NCI-H345 treated with DMSO at 0.1 percent for 48 hours (cell line): ENCODE measurements at regions not wholly inside any gene's neighbourhood (a gene's known extent, or its start where the extent isn't known, plus 50 kb on each side); places are given as distances from the start of the nearest gene placed in this dataset.
"Not testable (repeated sequence)": the region's sequence is repeated elsewhere in the genome, so short reads cannot be mapped to it uniquely, and the experiment has no call there.

Experiments
- DNase-seq: peaks from one replicate; lab custom pipeline; 2025; ENCODE audit not compliant: unreplicated experiment; lab: John Stamatoyannopoulos, UW

DNA sequence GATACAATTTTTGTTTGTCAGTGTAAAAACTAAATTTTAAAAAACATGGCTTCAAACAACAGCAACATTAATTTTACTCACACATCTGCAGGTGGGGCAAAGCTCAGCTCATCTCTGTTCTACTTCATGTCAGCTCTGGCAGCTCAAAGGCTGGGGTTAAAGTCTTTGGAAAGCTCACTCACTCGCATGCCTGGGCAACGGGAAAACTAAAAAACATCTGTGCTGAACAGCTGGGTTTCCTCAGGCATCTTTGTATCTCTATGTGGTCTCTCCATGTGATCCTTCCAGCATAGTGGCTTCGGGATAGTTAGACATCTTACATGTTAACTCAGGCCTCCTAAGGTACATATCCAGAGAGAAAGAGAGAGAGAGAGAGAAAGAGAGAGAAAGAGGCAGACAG is 499.6 kb downstream of the RFPL4B start:
- DNase-seq: no peak

DNA sequence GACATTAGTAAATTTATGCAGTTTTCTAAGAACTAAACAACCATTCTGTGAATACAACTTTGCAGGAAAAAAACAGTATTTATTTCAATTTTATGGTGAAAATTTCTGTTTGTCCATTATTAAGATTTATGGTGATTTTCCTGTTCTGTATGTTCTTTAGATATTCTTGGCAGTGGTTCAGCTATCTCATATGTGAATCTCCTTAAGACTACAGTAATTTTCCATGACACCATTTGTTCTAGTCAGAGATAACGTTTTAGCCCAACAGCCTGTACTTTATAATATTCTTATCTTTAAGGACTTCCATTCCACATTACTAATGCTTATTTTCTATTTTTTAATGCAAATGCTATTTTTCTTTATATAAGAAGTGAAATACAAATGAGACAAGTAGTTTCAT is 504.0 kb downstream of the RFPL4B start:
- no peak for DNase-seq

DNA sequence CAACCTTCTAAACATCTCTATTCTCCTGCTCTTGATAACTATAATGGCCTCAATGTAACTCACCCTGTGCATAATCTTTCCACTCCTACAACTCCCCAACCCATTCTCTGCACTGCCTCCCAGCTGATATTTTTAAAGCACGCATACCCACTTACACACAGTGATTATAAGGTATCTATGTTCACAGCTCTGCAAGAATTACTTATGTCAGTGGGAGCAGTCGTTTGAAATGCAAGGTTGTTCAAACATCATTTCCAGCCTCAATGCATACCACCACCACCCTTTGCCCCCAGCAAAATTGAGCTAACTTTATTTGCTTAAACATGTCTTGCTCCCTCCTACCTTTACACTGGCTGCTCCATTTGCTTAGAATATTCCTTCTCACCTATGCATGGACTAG is 506.0 kb downstream of the RFPL4B start:
- no peak for DNase-seq

DNA sequence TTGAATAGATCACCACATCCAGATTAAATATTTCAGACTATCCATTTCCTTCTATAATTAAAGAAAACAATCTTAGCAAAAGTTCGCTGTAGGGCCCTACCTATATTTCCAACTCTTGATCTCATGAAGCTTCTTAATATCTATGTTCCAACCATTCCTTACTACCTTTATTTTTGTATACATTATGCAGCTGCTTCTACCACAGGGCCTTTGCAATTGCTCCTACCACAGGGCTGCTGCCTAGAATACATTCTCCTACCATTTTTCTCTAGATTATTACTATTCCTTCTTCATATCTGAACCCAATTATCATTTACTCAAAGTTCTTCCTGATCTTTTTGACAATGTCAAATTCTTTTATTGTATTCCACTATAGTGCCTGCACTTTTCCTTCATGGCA is 516.6 kb downstream of the RFPL4B start:
- DNase-seq: no peak

DNA sequence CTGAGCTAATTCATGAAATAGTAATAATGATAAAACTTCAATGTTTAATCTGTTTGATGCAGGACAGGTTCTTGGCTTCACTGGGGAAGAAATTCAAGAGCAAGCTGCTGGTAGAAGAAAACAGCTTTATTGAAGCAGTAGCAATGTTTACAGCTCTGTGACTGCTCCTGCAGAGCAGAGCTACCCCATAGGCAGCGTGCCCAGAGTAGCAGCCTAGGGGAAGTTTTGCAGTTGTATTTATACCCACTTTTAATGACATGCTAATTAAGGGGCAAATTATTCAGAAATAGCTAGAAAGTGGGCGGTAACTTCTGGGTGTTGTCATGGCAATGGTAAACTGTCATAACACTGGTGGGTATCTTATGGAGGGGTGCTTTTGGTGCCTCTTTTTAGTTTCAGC is 518.0 kb downstream of the RFPL4B start:
- DNase-seq: no peak

DNA sequence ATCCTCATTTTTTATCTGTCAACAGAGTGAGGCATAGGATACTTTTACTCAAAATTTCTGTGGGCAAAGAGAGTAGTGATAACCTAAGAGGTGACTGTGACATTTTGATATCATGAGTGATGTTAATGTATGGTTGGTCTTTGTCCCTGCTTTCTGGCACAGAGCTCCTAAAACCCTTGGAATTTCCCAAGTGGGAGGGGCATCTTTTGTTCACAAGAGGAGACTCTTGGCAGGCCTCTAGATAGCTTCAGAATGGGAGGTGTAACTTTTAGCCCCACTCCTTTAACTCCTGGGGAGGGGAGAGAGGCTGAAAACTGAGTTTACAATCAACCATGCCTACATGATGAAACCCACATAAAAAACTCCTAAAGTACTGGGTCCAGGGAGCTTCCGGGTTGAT is 527.8 kb downstream of the RFPL4B start:
- no peak for DNase-seq

DNA sequence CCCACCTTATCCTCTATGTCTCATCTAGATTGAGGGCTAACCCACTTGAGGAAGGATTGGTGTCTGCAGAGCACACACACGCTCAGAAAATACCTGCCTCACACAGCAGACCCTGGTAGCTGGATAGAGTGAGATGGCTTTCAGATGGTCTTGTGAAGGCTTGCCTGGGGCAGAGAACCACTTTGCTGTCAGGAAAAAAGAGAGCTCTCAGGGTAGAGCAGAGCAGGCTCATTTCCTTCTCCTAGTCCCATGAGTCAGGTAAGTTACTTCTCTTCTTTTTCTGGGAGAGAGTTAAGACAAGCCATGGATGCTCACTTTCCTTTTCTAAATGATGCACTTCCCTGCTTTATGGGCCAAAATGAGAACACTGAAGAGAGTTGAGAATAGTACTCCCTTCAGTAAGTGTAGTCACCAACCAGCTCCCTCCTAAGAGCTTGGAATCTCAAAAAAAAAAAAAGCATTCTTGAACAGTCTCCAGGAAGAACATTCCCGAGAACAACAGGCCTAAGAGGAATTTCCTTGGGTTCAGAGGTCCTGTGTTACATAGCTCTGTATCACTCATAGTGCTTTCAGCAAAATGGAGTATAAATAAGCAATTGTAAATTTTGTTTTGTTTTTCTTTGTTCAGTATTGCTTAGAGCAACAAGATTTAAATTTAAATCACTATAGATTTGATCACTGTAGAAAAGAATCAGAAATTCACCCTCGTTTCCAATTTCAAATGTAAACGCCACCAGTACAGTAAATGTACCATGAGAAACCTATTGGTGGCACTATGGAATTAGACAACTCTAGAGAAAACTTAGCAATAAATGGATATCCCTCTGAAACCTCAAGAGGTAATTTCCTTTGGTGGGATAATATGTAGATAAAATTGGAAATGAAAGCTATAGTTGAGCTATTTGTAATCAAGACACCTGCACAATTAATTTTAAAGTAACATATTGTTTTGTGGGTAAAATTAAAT is 530.3 kb downstream of the RFPL4B start:
- DNase-seq: no peak

DNA sequence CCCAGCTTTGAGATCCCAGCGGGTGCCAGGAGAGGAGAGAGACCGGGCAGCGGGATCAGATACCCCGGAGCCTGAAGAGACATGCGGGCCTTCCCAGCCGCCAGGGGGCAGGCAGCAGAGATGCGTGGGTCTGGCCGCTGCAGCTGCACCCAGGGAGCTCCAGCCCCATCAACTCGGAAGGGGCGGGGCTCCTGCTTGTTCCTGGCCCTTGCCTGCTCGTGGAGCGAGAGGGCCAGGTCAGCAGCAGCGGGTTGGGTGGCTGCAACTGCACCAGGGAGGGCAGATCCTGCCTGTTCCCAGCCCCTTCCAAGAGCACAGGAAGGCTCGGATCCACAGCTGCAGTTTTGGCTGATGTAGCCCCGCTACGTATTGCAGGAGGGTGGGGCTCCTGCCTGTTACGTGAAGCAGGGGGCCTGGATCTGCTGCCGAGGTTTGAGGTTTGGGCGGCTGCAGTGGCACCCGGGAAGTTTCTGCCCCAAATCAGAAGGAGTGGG is 532.8 kb downstream of the RFPL4B start:
- no peak for DNase-seq

DNA sequence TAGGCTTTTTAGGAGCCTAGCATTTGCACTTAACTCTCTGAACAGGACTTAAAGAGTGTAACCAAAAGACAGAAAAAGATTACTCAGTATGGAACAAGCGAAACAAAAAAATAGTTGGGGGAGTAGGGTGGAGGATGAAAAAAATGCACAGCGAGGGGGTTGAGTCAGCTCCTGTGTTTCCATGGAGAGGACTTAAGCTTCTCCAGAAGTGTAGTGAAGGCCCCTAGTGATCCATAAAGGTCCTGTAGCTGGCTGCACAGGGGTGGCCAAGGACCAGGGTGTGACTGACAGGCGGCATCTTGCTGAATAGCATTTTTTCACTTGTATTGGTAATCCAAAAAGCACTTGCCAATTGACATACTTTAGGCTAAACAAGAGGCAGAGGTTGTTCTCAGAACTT is 533.9 kb downstream of the RFPL4B start:
- DNase-seq: no peak

DNA sequence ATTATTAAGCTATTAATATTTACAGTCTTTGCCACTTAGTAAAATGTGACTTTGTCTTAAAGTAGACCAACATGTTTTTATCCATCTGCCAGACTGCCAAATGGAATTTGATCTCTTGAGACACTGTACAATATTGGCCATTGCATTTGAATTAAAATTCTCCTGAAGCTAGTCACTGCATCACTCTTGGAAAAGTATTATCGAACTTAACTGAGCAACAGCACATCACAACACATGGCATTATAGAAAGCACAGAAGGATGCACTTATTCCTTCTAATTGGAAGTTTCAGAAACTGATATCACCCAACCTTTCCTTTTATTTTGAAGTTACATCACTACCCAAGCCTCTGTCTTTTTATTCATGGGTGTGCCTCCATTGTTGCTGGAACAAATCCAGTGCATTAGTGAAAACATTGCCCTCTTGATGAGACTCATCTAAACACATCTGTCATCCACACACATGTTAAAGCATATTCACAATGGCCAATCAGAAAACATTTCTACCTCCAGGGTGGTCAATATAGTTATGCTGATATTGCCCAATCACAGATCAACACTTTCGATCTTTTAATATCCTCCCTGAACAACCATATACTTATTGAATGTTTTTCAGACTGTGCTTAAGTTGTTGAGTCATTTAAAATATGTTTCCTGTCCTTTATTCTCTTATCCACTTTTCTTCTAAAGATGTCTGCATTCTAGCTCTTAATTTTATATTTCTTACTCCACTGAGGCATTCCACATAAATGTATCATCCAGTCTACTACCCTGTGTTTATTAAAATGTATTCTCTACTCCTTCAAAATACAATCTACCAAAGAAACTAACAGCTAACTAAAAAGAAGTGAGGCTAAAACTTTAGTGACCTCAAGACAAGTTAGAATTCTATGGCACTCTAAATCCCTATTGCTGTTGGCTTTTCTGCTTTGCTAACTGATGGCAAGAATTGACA is 535.0 kb downstream of the RFPL4B start:
- DNase-seq: no peak

DNA sequence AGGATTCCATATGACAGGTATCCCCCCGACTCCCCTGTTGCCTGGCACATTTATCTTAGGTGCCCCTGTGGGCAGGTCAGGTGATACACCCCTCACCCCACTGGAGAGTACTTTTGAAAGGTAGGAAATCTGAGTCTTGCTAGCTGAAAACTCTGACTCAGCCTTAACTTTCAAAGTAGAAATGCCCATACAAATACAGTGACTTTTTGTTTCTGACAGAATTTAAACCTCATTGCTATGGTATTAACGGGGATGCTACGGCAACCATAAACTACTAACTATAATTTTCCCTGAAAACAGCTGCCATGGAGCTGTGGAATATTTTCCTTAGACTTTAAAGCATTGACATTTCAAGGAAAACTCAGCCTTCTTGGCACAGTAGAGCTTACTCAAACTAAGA is 536.0 kb downstream of the RFPL4B start:
- DNase-seq: no peak

DNA sequence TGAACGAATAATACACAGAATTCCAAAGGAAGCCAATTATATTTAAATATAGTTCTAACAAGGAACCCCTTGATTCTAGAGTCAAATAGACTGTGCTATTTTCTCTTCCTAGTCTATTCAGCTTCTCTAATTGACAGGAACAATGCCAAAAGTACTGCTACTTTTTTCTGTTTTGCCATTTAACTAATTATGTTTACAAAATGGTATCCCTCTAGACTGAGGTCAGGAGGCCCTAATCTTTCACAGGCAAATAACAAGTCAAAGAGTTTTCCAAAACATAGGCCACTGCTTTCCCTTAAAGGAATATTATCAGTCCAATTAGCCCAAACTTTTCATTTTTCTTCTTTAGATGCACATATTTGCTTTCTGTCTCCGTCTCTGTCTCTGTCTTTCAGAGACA is 539.3 kb downstream of the RFPL4B start:
- DNase-seq: no peak

DNA sequence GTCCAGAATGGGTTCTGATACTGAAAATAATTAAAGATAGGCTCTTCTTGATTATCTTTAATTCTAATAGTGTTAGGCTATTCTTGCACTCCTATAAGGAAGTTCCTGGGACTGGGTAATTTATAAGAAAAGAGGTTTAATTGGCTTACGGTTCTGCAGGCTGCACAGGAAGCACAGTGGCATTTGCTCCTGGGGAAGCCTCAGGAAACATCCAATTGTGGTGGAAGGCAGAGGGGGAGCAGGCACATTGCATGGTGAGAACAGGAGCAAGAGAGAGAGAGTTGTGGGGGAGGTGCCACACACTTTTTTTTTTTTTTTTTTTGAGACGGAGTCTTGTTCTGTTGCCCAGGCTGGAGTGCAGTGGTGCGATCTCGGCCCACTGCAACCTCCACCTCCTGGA is 540.3 kb downstream of the RFPL4B start:
- DNase-seq: not testable (repeated sequence)

DNA sequence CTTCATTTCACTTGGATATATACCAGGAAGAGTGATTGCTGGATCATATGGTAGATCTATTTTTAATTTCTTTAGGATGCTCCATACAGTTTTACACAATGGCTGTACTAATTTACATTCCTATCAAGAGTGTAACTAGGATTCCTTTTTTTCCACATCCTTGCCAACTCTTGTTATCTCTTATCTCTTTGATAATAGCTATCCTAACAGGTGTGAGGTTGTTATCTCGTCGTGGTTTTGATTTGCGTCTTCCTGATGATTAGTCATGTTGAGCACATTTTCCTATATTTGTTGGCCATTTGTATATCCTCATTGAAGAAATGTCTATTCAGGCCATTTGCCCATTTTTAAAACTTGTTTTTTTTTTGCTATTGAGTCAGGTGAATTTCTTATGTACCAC is 552.4 kb downstream of the RFPL4B start:
- DNase-seq: no peak

DNA sequence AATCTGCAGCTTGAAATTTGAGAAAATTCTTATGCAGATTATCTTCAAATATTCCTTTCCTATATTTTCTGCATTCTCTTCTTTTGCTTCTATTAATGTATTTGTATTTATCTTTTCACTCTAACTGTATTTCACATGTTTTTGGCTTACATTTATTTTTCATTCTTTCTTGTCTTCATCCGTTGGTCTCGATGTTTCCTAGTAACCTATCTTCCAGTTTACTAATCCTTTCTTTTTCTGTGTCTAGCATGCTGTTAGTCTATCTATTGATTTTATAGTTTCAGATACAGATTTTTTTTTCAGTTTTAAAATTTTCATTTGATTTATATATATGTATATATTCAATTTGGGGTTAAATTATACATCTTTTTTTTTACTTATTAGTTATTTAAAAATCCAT is 556.2 kb downstream of the RFPL4B start:
- DNase-seq: no peak

DNA sequence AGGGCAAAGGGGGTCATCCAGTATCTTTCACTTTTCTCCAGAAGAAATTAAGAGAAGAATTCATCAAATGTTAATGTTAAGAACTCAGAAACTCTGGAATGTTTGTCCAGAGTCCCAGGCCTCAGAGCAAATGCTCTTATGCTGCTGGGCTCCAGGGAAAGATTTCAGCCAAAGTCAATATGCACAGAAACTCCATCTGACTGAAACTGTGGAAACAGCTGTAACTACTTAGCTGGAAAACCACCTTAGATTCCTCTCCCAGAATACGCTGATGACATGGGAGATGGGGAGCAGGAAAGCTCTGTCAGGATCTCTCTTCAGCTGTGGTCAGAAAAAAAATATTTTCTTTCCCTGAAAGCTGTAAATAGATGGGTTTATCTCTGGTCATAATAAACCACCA is 559.6 kb downstream of the RFPL4B start:
- no peak for DNase-seq

DNA sequence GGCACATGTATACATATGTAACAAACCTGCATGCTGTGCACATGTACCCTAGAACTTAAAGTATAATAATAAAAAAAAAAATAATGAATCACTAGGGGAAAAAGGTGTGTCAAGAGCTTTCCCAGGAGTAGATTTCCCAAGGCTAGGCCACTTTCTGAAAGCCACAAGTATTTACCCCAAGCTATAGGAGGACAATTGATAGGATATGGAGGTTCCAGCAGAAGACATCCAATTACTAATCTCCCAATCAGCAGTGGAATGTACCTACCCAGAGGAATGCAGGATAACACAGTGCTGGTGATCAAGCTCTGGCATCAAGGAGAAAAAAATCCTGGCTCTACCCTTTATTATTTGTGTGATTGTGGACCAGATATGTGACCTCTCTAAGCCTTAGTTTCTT is 562.7 kb downstream of the RFPL4B start:
- DNase-seq: no peak

DNA sequence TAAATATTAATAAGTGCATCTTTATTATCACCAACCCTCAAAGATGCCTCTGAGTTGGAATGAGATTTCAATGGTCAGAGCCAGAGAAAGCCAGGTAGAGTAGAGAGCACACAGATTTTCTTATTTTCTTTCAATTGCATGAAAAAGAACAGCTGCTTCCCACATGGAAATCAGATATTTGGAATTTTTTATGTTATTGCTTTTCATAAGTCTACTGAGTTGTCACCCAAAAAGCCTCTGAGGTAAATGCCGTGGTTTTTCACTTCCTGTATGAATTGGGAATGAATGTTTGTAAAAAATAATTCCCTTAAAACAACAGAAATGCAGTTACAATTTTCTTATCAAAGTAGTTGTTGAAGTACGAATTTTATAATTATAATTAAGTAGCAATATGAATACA is 563.1 kb downstream of the RFPL4B start:
- DNase-seq: no peak

DNA sequence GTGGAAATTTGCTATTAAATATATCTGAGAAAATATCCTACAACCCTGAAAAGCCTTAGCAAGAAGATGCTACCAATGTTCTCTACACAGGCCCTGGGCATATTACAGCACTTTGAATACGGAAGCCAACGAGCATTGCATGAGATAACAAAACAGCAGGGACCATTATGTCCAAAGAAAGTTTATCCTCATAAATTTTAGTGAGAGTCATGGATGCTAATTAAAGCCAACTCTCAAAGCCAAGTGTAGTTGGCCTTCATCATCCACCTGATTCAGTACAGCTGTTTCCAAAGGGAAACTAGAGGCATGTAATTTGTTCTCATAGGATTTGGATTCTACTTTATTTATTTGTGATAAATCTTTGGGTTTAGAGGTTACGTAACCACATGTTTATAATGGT is 564.8 kb downstream of the RFPL4B start:
- DNase-seq: no peak

DNA sequence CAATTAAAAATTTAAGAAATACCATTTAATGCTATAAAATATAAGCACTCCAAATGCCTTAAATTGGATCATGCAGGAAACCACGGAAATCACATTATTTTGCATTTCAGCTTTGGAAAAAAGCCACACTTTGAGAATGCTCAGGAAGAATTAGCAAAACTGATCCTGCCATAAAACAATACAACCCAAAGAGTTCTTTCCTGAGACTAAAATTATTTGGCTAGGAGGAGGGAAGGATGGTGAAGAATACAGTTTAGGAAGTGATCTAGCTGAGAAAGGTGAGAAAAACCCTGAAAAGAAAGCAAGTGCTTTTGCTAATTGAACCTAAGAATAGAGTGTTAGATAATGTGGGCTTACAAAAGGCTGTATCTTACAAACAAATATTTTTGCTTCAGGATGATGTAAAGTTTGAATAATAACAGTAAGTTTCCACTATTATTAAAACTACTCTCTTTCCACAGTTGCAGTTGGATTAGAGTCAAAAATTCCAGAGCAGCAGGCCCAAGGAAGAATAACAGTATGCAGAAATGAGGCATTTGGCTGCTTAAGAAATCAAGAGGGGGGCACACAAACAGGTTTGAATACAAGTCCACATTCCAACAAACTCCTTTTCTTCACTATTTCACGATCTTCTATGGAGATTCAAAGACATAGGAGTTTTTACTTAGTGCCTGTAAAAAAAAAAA is 565.4 kb downstream of the RFPL4B start:
- no peak for DNase-seq

DNA sequence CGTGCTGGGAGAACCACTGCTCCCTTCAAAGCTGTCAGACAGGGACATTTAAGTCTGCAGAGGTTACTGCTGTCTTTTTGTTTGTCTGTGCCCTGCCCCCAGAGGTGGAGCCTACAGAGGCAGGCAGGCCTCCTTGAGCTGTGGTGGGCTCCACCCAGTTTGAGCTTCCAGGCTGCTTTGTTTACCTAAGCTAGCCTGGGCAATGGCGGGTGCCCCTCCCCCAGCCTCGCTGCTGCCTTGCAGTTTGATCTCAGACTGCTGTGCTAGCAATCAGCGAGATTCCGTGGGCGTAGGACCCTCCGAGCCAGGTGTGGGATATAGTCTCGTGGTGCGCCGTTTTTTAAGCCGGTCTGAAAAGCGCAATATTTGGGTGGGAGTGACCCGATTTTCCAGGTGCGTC is 572.6 kb downstream of the RFPL4B start:
- not testable (repeated sequence) for DNase-seq
